ENCODE measurements at regions not wholly inside any gene's neighbourhood (a gene's known extent, or its start where the extent isn't known, plus 50 kb on each side); places are given as distances from the start of the nearest gene placed in this dataset.

DNA sequence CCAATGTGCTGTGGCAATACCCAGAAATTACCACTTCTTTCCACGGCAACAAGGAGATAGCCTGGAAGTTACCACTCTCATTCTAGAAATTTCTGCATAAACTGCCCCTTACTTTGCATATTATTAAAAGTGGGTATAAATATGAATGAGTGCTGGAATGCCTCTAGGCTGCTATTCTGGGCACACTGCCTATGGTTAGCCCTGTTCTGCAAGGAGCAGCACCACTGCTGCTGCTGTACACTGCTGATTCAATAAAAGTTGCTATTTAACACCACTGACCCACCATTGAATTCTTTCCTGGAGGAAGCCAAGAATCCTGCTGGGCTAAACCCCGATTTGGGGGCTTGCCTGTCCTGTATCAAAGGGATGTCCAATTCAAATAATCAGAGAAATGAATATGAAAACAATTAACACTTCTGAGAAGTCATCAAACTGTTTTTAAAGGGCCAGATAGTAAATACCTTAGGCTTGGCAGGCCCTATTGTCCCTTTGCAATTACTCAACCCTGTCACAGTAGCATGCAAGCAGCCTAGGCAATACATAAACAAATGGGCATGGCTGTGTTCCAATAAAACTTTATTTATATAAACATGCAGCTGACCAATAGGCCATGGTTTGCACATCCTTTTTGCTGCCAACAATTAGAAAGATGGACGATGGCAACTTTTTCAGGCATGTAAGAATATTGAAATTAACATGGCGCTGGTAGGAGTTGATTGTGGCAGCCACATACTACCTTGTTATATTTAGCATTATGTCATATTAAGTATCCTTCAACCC, 369.4 kb upstream of the B3GALT2 start:
- no peak for DNase-seq

DNA sequence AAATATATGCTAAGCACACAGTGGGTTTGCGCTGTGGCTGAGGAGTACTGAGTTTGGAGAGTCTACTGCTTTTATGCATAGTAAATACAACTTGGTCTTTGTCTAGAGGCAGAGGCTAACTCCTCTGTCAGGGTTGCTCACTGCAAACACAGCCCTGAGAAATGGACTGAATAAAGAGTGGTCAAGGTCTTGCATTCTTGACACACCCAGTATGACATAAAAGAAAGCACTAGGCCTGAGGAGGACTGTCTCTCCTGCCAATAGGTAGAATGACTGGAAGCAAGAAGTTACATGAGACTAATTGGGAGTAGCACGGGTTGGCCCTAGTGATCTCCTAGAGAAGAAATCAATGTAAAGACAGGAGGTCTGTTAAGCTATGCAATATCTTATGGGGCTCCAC, 367.2 kb upstream of the B3GALT2 start:
- DNase-seq = no peak

DNA sequence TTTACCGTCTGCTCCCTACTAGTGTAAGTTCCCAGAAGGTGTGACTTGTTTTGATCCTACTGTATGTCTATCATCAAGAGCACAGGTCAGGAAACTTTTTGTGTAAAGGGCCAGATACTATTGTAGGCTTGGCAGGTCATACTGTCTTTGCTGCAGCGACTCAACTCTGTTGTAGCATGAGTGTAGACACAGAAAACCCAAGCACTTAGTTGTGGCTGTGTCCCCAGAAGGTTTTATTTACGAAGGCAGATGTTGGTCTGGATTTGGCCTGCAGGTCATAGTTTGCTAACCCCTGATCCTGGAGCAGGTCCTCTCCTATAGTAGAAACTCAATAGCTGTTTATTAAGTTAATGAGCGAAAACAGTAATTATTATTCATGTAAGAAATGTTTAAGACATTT, 365.9 kb upstream of the B3GALT2 start:
- DNase-seq = no peak

DNA sequence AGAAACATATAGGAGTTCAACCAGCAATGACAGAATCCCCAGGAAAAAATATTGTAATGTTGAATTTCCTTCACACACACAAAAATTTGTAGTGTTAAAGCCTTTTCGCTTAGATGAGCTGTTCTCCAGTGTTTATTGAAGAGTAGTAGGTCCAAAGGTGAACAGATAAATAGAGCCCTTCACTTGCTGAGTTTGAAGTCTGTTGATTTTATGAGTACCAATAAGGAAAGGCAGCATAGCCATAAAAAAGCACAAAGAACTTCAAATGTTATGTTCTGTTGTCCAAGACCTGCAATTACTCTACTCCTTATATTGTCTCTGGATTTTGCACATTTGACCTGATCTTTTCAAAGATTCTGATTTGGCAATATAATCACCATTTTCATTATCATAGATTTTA, 362.7 kb upstream of the B3GALT2 start:
- DNase-seq = no peak

DNA sequence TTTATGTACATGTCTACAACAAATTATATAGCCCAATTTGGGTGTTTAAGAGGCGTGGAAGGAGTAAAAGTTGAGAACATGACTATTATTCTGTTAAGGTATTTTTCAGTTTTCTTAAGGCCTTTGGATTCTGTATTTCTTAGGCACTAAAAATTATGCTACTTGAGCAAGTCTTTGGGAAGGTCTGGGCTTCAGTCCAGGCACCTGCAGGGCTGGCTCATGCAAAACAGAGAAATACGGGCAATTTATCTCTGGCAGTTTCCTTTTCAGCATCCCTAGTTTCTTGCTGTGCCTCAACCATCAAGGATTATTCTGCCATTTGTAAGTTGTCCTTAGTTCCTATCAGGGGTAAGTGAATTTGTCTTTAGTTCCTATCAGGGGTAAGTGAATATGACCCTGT, 358.8 kb upstream of the B3GALT2 start:
- DNase-seq = no peak

DNA sequence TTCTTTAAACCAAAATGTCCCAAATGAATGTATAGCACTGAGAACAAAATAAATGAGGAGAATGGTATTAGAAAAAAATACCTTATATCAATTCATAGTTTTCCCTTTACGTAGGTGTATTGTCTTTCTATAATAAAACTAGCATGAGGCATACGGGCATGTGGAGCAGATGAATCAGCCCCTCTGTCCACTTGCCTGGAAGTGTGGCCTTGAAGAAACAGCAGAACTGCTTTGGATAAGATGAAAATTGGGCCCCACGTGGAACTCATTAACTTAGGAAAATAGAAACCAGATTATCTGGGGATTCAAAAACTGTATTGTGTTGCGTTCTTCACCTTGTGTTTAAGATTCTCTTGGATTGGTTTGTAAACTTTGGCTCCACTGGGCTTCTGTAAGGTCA, 356.8 kb upstream of the B3GALT2 start:
- DNase-seq = no peak

DNA sequence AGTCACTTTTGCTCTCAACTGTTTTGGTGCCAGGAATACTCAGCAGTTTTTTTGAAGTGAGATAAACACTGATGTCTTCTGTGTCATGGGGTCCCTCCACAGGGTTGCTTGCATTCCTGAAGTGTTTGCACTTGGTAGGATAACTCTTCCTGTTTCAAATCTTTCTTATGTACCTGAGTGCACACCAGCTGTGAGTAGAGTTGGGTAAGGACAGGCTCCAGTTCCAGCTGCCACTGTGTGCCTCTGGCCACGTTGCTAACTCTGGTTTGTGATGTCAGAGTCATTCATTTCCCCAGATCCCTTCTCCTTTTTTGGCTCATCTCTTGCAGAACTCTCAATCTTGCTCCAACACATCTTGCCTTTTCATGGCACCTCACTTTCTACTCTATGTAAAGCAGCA, 356.3 kb upstream of the B3GALT2 start:
- DNase-seq = no peak

DNA sequence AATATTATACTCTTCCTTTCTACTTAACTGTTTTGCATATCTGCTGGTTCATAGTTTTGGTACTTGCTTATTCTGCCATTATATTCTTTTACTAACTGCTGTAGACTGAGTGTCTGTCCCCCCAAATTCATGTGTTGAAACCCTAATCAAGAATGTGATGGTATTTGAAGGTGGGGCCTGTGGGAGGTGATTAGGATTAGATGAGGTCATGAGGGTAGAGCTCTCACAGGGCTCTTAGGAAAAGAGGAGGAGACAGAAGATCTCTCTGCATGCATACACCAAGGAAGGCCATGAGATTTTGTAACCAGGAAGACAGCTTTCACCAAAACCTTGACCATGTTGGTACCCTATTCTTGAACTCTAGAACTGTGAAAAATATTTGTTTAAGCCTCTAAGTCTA, 354.1 kb upstream of the B3GALT2 start:
- no peak for DNase-seq

DNA sequence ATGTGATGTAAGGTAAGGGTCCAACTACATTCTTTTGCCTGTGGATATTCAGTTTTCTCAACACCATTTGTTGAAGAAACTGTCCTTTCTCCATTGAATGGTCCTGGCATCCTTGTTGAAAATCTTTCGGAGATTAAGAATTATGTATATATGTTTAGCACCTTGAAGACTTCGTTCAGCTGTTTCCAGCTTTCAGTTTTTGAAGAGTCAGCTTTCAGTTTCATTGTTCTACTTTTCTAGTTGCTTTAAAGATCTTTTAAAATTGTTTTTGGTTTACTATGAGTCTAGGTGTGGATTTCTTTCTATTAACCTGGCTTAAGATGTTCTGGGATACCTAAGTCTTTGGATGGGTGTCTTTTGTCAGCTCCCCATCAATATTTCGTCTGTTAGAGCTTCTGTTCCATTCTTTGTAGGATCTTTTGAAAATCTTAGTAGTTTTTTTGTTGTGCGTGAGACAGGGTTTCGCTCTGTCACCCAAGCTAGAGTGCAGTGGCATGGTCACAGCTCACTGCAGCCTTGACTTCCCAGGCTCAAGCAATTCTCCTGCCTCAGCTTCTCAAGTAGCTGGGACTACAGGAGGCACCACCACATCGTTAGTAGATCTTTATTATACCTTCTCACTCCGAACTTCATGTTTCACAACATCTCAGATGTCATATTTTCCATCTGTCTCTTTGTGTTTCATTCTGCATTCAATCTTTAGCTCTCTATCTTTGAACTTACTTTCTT, 353.5 kb upstream of the B3GALT2 start:
- no peak for DNase-seq

DNA sequence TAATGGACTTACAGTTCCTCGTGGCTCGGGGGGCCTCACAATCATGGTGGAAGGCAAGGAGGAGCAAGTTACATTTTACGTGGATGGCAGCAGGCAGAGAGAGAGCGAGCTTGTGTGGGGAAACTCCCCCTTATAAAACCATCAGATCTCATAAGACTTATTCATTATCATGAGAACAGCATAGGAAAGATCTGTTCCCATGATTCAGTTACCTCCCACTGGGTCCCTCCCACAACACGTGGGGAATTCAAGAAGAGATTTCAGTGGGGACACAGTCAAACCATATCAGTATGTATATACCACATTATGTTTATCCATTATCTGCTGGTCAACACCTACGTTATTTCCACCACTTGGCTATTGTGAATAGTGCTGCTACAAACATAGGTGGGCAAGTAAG, 352.3 kb upstream of the B3GALT2 start:
- DNase-seq = no peak

DNA sequence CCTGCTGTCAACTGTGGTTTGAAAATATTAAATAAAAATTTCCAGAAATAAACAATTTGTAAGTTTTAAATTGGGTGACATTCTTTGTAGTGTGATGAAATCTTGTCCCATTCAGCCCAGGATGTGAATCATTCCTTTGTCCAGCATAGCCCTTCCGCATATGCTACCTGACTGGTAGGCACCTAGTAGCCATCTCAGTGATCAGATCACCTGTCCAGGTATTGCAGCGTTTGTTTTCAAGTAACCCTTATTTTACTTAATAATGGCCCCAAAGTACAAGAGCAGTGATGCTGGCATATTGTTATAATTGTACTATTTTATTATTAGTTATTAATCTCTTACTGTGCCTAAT, 351.6 kb upstream of the B3GALT2 start:
- no peak for DNase-seq

DNA sequence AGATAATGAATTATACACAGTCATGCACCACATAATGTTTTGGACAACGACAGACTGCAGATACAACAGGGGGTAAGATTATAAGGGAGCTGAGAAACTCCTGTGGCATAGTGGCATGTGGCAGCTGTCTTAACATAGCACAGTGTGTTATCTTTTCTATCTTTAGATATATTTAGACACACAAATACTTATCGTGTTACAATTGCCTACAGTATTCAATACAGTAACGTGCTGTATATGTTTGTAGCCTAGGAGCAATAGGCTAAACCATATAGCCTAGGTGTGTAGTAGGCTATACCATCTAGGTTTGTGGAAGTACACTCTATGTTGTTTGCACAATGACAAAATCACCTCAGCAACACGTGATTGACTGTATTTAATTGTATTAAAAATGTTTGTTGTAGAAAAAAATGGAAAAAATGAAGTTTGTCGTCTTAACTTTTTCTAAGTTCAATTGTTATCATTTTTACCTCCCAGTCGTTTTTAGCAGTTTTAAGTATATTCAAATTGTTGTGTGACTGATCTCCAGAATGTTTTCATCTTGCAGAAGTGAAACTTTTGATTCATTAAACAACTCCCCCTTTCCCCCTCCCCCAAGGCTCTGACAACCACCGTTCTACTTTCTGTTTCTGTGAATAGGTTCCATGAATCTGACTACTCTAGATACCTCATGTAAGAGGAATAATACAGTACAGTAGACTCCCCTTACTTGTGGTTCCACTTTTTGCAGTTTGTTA, 351.0 kb upstream of the B3GALT2 start:
- DNase-seq = no peak

DNA sequence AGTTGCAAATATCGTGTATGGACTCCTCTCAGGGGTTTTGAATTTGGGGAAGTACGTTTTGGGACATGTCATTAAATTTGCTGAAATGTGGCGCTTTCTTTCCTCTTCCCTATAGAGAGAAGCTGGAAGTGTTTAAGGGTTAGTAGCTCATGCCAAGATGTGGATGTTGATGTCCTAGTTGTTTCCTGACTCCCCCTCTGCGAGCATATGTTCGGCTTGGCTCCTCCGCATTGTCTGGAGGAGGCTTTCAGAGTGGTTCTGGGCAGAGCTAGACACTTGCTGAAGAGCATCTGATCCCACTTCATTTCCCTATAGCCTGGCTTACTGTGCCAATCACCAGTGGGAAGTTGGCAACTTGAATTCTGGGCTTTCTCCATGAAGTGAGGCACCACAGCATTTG, 347.4 kb upstream of the B3GALT2 start:
- no peak for DNase-seq

DNA sequence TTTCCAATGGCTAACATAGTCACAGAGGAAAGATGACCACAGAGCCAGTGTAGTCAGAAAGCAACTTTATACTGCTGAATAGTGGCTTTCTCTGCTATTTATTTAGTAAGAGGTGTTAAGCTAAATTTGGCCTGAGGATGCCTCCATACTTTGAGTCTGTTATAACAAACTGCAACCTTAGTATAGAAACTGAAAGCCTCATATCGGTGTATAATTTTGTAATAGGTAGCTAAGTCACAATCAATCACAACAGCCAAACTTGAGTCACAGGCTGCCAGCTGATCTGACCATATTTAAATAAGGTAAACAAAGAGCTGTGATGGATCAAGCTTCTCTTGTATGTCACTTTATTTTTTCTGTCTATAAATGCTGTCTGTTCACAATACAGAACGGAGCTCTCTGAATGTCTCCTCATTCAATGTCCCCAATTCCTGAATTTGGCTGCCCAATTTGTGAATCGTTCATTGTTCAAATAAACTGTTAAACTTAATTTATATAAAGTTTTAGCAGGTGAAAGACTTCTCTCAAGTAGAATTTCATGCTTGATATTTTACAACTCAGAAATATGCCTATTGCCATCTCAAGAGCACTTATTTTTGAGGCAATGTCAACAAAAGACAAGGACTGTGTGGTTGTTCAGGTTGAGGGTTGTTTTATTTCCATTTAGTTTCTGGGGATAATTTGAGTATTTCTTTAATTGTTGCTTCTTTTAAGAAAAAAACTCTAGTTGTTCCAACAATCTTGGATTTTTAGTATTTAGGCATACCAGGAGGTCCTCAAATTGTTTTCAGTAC, 339.7 kb upstream of the B3GALT2 start:
- DNase-seq = no peak

DNA sequence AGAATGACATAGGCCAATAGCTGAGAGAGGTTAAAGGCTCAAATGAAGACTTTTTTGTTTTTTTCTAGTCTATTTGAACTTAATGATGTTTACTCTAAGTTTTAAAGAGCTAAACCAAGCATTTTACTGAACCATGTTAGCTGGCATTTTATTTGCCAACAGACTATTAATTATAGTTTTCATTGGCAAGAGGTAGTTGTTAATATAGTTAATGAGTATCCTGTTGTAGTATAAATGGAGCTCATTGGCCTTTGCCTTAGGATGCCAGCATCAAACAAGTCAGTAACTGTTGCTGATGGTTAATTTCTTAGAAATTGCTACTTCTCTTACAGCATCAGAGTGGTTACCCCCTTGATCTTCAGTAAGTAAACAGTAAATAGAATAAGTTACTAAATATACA, 339.0 kb upstream of the B3GALT2 start:
- no peak for DNase-seq

DNA sequence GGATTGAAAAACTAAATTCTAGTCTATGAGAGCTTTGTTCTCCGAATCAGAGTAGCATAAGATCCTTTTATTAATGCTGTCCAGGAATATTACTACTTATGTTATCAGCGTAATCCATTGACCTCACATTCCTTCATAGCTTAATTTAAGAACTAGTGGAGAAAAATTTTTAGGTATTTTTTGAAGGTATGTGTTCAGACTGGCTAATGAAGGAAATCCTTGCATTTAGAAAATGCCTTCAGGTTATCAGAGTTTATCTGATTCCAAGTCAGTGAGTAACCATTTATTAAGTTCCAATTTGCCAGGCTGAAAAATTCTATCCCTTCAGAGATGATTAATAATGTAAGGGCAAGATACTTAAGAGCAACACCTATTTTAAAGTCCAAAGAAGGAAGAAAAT, 338.2 kb upstream of the B3GALT2 start:
- DNase-seq = no peak

DNA sequence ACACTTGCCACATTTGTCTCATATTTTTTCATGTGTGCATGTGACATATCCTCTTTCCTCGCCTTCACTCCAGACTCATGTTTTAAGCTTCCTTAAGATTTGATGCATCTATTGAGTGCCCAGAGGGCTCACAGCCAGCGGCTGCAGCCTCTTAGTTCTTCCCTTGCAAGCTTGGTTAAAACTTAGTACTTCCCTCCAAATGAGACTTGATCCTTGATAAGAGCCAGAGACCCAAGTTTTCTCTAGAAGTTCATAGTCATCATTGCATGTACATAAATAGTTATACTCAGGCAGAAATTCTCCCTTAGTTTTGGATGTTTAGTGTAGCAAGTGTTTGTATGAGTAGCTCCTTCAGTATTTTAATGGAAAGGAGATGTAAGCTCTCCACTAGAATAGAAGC, 337.6 kb upstream of the B3GALT2 start:
- DNase-seq = no peak

DNA sequence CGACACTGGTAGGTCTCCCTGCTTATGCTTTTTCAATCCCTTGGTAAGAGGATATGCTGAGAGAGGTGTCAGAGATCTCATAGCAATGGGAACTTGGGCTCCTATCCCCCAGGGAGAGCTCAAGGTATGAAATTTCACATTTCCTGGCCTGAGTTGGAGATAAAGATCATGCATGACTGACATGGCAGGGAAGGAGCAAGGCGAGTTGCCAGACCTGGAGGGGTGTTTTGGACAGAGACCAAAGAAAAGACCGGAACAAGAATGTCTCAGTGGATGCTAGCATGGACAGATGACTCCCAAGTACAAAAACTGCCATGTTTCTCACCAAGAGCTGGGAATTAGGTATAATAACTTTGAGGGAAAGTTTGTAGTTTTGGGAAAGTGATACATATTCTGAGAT, 334.1 kb upstream of the B3GALT2 start:
- DNase-seq = no peak

DNA sequence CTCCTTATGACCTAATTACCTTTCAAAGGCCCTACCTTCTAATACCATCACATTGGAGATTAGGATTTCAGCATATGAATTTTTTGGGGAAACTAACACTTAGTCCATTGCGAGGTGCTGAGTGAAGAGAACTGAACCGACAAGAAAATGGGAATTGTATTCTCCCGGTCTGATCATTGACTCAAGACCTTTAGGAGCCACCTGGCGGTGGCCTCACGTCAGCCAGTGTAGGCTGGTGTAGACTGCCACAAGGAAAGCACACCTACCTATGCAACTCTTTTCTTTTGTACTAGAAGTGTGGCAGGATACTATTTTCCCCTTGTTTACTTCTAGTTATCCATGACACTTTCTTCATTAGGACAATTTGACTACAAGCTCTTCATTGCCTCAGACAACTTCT, 333.5 kb upstream of the B3GALT2 start:
- no peak for DNase-seq

DNA sequence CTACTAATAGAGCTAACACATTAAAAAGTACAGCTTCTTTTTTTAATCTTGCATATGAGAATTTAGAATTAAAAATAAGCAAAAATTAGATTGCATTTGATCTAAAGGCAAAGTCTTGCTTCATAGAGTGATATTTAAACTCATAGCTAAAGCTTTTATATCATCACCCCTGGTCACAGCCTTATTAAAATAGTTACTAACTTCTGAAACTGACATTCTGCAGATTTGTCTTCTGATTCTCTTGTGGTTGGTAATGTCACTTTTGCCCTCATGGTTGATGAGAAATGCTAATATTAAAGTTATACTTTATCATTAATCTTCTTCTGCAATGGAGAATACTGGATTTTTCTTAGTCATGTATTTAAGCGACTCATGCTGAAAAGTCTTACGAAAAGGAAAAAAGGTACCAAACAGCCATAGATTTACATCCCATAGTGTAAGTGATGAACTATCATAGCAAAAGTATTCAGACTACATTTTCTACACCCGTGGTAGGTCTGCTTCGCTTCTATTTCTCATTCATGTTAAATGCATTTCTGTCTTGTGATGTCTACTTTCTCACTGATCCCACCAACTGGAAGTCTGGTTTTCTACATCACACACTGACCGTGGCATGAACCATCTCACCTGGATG, 330.5 kb upstream of the B3GALT2 start:
- DNase-seq = no peak

DNA sequence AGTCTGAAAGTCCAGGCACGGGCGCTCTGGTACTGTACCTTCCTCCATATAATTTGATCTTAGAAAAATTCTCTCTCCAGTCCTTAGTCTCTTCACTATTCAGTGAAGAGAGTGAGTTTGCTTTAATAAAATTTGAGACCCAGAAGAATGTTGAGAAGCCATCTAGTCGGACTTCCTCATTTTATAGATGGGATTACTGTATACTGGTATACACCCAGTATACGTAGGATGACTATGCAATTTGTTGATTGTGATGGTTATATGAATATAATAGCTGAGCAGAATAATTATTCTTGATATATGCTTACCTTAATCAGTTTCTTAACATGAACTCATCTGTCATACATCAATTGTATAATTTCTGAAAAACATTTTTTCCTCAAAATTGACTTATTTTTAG, 328.0 kb upstream of the B3GALT2 start:
- DNase-seq = no peak

DNA sequence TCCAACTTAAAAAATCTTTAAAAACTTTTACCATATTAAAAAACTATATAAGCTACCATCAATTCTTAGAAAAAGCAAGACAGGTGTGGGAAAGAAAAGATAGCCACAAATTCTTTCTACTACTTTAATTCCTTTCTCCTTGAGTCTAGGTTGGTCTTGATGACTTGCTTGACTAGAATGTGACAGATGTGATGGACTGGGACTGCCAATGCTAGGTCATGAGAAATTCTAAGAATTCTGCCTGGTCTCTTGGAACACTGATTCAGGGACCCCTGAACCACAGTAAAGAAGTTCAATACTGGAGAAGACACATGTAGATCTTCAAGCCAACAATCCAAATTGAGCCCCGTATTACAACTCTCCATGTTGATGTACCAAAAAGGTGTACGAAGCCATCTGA, 326.6 kb upstream of the B3GALT2 start:
- DNase-seq = no peak

DNA sequence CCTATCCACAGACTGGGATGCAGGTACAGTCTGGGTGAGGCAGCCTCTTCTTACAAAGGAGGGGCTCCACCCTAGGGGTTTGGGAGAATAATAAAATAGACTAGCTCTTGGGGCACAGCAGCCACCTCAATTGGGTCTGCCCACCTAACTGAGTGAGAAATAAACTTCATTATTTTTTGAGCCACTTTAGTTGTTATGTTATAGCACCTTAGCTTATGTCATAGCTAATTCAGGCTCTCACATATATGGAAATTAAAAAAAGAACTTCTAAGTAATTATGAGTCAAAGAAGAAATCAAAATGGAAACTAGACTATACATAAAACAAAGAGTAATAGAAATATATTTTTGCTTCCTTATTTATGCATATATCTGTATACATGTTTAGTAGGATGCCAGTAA, 318.5 kb upstream of the B3GALT2 start:
- DNase-seq = no peak
